Effector memory CD4-positive, alpha-beta T cell (primary cell): ENCODE measurements at regions not wholly inside any gene's neighbourhood (a gene's known extent, or its start where the extent isn't known, plus 50 kb on each side); places are given as distances from the start of the nearest gene placed in this dataset.
"Not testable (repeated sequence)": the region's sequence is repeated elsewhere in the genome, so short reads cannot be mapped to it uniquely, and the experiment has no call there.

Source experiments
- DNase-seq, 3 donors: peaks; one replicate each; pipeline ENCODE4 v3.0.0-alpha.2; 2020
- H3K27ac ChIP-seq: 2 replicates; pipeline ENCODE4 v1.7.0; 2013; ENCODE audit warnings: mild to moderate bottlenecking, low read length, moderate library complexity; ENCODE audit not compliant: insufficient read depth, poor library complexity, severe bottlenecking
- H3K27me3 ChIP-seq: replicated peaks from 2 replicates; pipeline ENCODE4 v1.7.0; 2013; ENCODE audit warnings: mild to moderate bottlenecking, low read length; ENCODE audit not compliant: insufficient read depth, control insufficient read depth, poor library complexity, severe bottlenecking
- H3K36me3 ChIP-seq: 2 replicates; pipeline ENCODE4 v1.7.0; 2013; ENCODE audit warnings: mild to moderate bottlenecking, low read length, moderate library complexity; ENCODE audit not compliant: control insufficient read depth, insufficient read depth
- H3K4me1 ChIP-seq: 2 replicates; pipeline ENCODE4 v1.7.0; 2013; ENCODE audit warnings: low read length, mild to moderate bottlenecking; ENCODE audit not compliant: control insufficient read depth, insufficient read depth, poor library complexity, severe bottlenecking
- H3K4me3 ChIP-seq: 2 replicates; pipeline ENCODE4 v1.7.0; 2013; ENCODE audit warnings: low read length, low read depth, mild to moderate bottlenecking; ENCODE audit not compliant: insufficient read depth, poor library complexity, severe bottlenecking
- H3K9me3 ChIP-seq: 2 replicates; pipeline ENCODE4 v1.7.0; 2013; ENCODE audit warnings: mild to moderate bottlenecking, low read length, moderate library complexity; ENCODE audit not compliant: control insufficient read depth

- Histone ChIP-seq H3K27ac (no peak overlapping the region), H3K4me3 (no peak overlapping the region), H3K27me3 (no peaks in the 10 kb centered on the region), H3K9me3 (peaks cover 5% of the 10 kb centered on the region), H3K36me3 (no peaks in the 10 kb centered on the region), H3K4me1 (no peaks in the 10 kb centered on the region)
- DNase-seq: no peak
Observed at GRCh38 chr12:89874146-89874545, 165.5 kb upstream of the ATP2B1 start.

- no peak for DNase-seq
- Histone ChIP-seq H3K9me3 (peaks cover 5% of the 10 kb centered on the region), H3K27ac (no peak overlapping the region), H3K36me3 (no peaks in the 10 kb centered on the region), H3K4me3 (no peak overlapping the region), H3K4me1 (no peaks in the 10 kb centered on the region), H3K27me3 (no peaks in the 10 kb centered on the region)
Observed at GRCh38 chr12:89873745-89874144, 165.1 kb upstream of the ATP2B1 start.

- no peaks in the 10 kb centered on the region for H3K4me1 ChIP-seq
- no peak overlapping the region for H3K27ac ChIP-seq
- no peaks in the 10 kb centered on the region for H3K36me3 ChIP-seq
- peaks cover 5% of the 10 kb centered on the region for H3K9me3 ChIP-seq
- H3K4me3 ChIP-seq: no peak overlapping the region
- no peaks in the 10 kb centered on the region for H3K27me3 ChIP-seq
- no peak for DNase-seq
Observed at GRCh38 chr12:89872922-89873630, 164.4 kb upstream of the ATP2B1 start.

- Histone ChIP-seq H3K4me1 (no peaks in the 10 kb centered on the region), H3K36me3 (no peaks in the 10 kb centered on the region), H3K9me3 (peaks cover 5% of the 10 kb centered on the region), H3K27ac (no peak overlapping the region), H3K4me3 (no peak overlapping the region), H3K27me3 (no peaks in the 10 kb centered on the region)
- no peak for DNase-seq
Observed at GRCh38 chr12:89870413-89871184, 162.0 kb upstream of the ATP2B1 start.

GRCh38 chr12:89867611-89868010, 159.0 kb upstream of the ATP2B1 start:
- H3K27ac ChIP-seq, DNase-seq, H3K36me3 ChIP-seq, H3K4me3 ChIP-seq, H3K27me3 ChIP-seq, H3K9me3 ChIP-seq: not testable (repeated sequence)
- peaks cover 19% of the 10 kb centered on the region for H3K4me1 ChIP-seq

GRCh38 chr12:89864411-89864810, 155.8 kb upstream of the ATP2B1 start:
- Histone ChIP-seq H3K27me3 (no peaks in the 10 kb centered on the region), H3K9me3 (no peaks in the 10 kb centered on the region), H3K27ac (peak overlapping the region; percentile 90), H3K36me3 (no peaks in the 10 kb centered on the region), H3K4me1 (peaks cover 34% of the 10 kb centered on the region), H3K4me3 (no peak overlapping the region)
- no peak for DNase-seq

GRCh38 chr12:89863968-89864367, 155.3 kb upstream of the ATP2B1 start:
- peak overlapping the region; percentile 90 for H3K27ac ChIP-seq
- no peaks in the 10 kb centered on the region for H3K36me3 ChIP-seq
- no peak overlapping the region for H3K4me3 ChIP-seq
- DNase-seq: peak in 1 of 3 donors; percentile 11
- H3K9me3 ChIP-seq: no peaks in the 10 kb centered on the region
- H3K4me1 ChIP-seq: peaks cover 37% of the 10 kb centered on the region
- H3K27me3 ChIP-seq: no peaks in the 10 kb centered on the region

GRCh38 chr12:89863493-89863938, 154.9 kb upstream of the ATP2B1 start:
- Histone ChIP-seq H3K27me3 (no peaks in the 10 kb centered on the region), H3K4me1 (peaks cover 37% of the 10 kb centered on the region), H3K27ac (peak overlapping the region; percentile 90), H3K36me3 (no peaks in the 10 kb centered on the region), H3K9me3 (no peaks in the 10 kb centered on the region), H3K4me3 (peak overlapping the region; percentile 30)
- peak; percentile 33 to 63 (median 58) for DNase-seq

- H3K9me3 ChIP-seq: no peaks in the 10 kb centered on the region
- H3K4me3 ChIP-seq: peak overlapping the region; percentile 30
- H3K4me1 ChIP-seq: peaks cover 37% of the 10 kb centered on the region
- no peaks in the 10 kb centered on the region for H3K27me3 ChIP-seq
- H3K36me3 ChIP-seq: no peaks in the 10 kb centered on the region
- DNase-seq: peak; percentile 30 to 45 (median 42)
- peak overlapping the region; percentile 90 for H3K27ac ChIP-seq
Observed at GRCh38 chr12:89862511-89863445, 154.1 kb upstream of the ATP2B1 start.
